ENCODE measurements at regions not wholly inside any gene's neighbourhood (a gene's known extent, or its start where the extent isn't known, plus 50 kb on each side); places are given as distances from the start of the nearest gene placed in this dataset.
"Not testable (repeated sequence)": the region's sequence is repeated elsewhere in the genome, so short reads cannot be mapped to it uniquely, and the experiment has no call there.

DNA sequence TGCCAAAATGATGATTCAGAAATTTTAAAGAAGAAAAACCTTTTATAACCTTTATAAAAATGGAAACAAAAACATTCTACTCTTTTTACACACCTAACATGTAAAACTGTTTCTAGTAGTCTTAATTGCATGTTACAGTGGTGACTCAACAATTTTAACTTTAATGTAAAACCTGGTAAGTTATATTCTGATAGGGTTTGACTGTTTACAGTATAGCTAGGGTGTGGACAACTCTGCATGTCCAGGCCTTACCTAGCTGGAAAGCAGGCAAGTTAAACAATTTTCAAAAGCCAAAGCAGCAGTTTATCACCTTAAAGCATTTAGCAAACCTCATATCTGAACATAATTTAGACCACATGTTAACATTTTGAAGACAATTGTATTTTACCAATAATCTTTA lies 328.5 kb downstream of the NEK10 start:
- Histone ChIP-seq H3K4me2 (ENCODE audit: low read length) (no peak overlapping the region), H3K4me1 (ENCODE audit: control insufficient read depth, insufficient read depth, low read length) (no peaks in the 10 kb centered on the region), H3K9me3 (replicated peaks; ENCODE audit: low read length) (no peaks in the 10 kb centered on the region), H3K27me3 (ENCODE audit: control insufficient read depth, insufficient read depth, low read length) (no peaks in the 10 kb centered on the region), H3K36me3 (ENCODE audit: insufficient read depth, low read length) (no peaks in the 10 kb centered on the region), H3K4me3 (ENCODE audit: low read length) (no peak overlapping the region), H3K9ac (ENCODE audit: low read depth, low read length) (no peak overlapping the region)

DNA sequence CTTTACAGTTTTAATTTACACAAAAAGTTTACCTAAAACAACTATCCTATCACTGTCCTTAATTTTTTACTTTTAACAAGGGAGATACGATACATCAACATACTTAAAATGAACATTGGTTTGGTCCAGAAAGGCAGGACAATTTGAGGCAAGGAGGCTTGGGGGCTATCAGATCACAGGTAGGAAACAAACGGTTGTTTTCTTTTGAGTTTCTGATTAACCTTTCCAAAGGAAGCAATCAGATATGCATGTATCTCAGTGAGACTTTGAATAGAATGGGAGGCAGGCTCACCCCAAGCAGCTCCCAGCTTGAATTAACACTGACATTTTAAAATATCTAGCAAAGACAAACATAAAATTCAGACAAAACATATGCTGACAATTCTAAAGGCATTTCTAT lies 326.6 kb downstream of the NEK10 start:
- not testable (repeated sequence) for H3K4me3 ChIP-seq (ENCODE audit: low read length); H3K4me1 ChIP-seq (ENCODE audit: control insufficient read depth, insufficient read depth, low read length); H3K4me2 ChIP-seq (ENCODE audit: low read length); H3K9ac ChIP-seq (ENCODE audit: low read depth, low read length); H3K36me3 ChIP-seq (ENCODE audit: insufficient read depth, low read length); H3K9me3 ChIP-seq (replicated peaks; ENCODE audit: low read length); H3K27me3 ChIP-seq (ENCODE audit: control insufficient read depth, insufficient read depth, low read length)

DNA sequence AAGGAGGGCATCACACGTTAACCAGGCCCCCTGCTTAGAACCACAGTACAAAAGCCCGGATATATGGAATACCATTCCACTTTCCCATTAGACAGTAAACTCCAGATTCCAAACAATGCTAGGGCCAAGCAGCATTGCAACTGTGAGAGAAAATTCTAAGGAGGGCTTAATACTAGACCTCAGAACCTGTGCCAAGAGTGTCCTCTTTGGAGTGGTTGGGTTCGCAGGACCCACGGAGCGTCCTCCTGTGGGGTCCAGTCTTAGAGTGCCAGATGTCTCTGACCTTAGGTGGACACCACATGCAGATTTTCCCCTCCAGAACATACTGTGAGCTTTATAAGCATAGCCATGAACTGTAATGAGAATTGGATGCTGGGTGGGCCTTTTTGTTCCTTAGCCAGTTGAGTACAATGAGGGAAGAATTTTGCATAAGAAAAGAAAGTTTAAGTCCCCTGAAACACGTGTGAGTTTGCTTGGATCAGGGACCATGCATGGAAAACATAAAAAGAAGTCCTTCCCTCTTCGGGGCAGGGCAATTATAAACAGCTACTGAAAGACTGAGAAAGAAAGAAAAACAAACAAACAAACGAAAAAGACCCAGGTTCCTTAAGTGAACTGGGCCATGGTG lies 325.7 kb downstream of the NEK10 start:
- Histone ChIP-seq H3K36me3 (ENCODE audit: insufficient read depth, low read length) (no peaks in the 10 kb centered on the region), H3K4me1 (ENCODE audit: control insufficient read depth, insufficient read depth, low read length) (no peaks in the 10 kb centered on the region), H3K4me3 (ENCODE audit: low read length) (no peak overlapping the region), H3K4me2 (ENCODE audit: low read length) (no peak overlapping the region), H3K9me3 (replicated peaks; ENCODE audit: low read length) (no peaks in the 10 kb centered on the region), H3K27me3 (ENCODE audit: control insufficient read depth, insufficient read depth, low read length) (no peaks in the 10 kb centered on the region), H3K9ac (ENCODE audit: low read depth, low read length) (no peak overlapping the region)

DNA sequence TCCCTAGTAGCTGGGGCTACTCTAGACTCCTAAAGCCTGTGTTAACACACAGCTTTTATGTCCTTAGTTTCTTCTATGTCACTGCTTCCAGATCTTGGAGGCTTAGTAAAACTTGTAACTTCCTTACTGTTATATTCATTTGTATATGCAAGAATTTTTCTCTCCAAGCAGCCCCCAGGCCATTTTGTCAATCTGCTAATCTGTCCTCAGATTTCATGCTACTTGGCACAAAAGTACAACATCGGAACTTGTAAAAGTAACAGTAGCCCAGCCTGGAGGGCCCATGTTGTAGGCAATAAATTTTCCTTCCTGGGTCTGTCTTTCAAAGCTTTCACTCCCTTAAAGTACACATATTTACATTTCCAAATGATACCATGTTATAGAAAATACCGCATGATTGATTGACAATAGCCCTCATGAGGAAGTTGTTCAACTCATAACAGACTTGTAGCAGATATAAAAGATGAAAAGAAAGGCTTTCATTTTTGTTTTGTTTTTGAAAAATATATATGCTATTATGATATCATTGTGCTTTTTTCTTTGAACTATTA lies 324.2 kb downstream of the NEK10 start:
- Histone ChIP-seq H3K36me3 (ENCODE audit: insufficient read depth, low read length) (no peaks in the 10 kb centered on the region), H3K27me3 (ENCODE audit: control insufficient read depth, insufficient read depth, low read length) (no peaks in the 10 kb centered on the region), H3K4me2 (ENCODE audit: low read length) (no peak overlapping the region), H3K4me1 (ENCODE audit: control insufficient read depth, insufficient read depth, low read length) (no peaks in the 10 kb centered on the region), H3K9ac (ENCODE audit: low read depth, low read length) (no peak overlapping the region), H3K9me3 (replicated peaks; ENCODE audit: low read length) (no peaks in the 10 kb centered on the region), H3K4me3 (ENCODE audit: low read length) (no peak overlapping the region)

DNA sequence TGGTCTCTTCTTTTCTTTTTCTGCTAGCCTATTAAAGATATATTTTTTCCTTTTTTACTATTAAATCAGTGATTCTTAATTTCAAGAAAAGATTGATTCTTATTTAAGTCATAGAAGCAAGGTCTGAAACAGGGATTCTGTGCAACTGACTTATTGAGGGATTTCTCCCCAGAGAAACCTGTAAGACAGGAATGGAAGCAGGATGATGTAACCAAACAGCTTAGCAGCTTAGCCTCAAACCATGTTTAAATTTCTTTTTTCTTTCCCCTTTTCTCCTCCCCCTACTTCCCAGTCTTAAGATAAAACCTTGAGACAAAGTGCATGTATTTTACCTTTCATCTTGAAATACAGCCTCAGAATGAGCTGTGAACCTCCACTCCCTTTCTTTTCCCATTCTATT lies 322.8 kb downstream of the NEK10 start:
- Histone ChIP-seq H3K4me3 (ENCODE audit: low read length) (no peak overlapping the region), H3K4me2 (ENCODE audit: low read length) (no peak overlapping the region), H3K9ac (ENCODE audit: low read depth, low read length) (no peak overlapping the region), H3K4me1 (ENCODE audit: control insufficient read depth, insufficient read depth, low read length) (no peaks in the 10 kb centered on the region), H3K36me3 (ENCODE audit: insufficient read depth, low read length) (no peaks in the 10 kb centered on the region), H3K9me3 (replicated peaks; ENCODE audit: low read length) (no peaks in the 10 kb centered on the region), H3K27me3 (ENCODE audit: control insufficient read depth, insufficient read depth, low read length) (no peaks in the 10 kb centered on the region)

DNA sequence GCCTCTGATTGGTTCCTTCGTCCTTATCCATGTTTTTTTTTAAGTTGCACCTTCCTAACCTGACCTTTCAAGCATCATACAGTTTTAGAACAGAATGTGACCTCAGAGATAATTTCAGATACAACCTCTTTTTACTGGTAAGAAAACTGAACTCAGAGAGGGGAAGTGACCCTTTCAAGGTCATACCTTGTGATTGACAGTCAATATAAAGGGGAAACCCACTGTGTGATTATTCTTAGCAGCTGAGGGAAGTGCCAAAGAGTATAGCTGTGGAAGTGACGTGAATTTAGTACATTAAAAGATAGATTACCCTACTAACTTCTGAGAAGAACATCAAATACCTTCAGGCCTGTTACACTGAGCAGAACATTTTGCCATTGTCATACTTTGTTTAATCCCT lies 319.4 kb downstream of the NEK10 start:
- Histone ChIP-seq H3K27me3 (ENCODE audit: control insufficient read depth, insufficient read depth, low read length) (no peaks in the 10 kb centered on the region), H3K9me3 (replicated peaks; ENCODE audit: low read length) (no peaks in the 10 kb centered on the region), H3K36me3 (ENCODE audit: insufficient read depth, low read length) (no peaks in the 10 kb centered on the region), H3K9ac (ENCODE audit: low read depth, low read length) (no peak overlapping the region), H3K4me1 (ENCODE audit: control insufficient read depth, insufficient read depth, low read length) (no peaks in the 10 kb centered on the region), H3K4me3 (ENCODE audit: low read length) (no peak overlapping the region), H3K4me2 (ENCODE audit: low read length) (no peak overlapping the region)

DNA sequence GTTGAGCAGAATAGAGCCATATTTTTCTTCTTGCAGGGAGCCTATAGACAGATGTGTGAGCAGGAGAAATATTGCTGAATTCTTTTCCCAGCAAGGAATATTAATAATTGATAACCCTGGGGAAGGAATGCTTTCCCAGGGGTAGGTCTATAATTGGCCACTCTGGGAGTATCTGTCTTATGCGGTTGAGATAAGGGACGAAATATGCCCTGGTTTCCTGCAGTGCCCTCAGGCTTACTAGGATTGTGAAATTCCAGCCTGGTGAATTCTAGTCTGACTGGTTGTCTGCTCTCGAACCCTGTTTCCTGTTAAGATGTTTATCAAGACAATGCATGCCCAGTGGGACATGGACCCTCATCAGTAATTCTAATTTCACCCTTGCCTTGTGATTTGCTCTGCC lies 317.7 kb downstream of the NEK10 start:
- not testable (repeated sequence) for H3K4me1 ChIP-seq (ENCODE audit: control insufficient read depth, insufficient read depth, low read length); H3K27me3 ChIP-seq (ENCODE audit: control insufficient read depth, insufficient read depth, low read length); H3K36me3 ChIP-seq (ENCODE audit: insufficient read depth, low read length); H3K4me2 ChIP-seq (ENCODE audit: low read length); H3K9me3 ChIP-seq (replicated peaks; ENCODE audit: low read length); H3K9ac ChIP-seq (ENCODE audit: low read depth, low read length); H3K4me3 ChIP-seq (ENCODE audit: low read length)

DNA sequence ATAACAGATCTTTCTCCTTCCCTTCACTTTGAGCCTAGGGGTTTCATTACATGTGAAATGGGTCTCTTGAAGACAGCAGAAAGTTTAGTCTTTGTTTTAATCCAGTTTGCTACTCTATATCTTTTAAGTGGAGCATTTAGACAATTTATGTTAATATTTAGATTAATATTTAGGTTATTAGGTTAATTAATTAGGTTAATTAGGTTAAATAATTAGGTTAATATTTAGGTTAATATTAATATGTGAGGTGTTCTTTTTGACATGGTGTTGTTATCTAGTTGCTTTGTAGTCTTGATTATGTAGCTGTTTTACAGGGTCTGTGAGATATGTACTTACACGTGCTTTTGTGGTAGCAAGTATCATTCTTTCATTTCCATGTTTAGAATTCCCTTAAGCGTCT lies 312.9 kb downstream of the NEK10 start:
- Histone ChIP-seq H3K27me3 (ENCODE audit: control insufficient read depth, insufficient read depth, low read length) (no peaks in the 10 kb centered on the region), H3K36me3 (ENCODE audit: insufficient read depth, low read length) (no peaks in the 10 kb centered on the region), H3K4me1 (ENCODE audit: control insufficient read depth, insufficient read depth, low read length) (no peaks in the 10 kb centered on the region), H3K4me3 (ENCODE audit: low read length) (no peak overlapping the region), H3K9ac (ENCODE audit: low read depth, low read length) (no peak overlapping the region), H3K4me2 (ENCODE audit: low read length) (no peak overlapping the region), H3K9me3 (replicated peaks; ENCODE audit: low read length) (no peaks in the 10 kb centered on the region)

DNA sequence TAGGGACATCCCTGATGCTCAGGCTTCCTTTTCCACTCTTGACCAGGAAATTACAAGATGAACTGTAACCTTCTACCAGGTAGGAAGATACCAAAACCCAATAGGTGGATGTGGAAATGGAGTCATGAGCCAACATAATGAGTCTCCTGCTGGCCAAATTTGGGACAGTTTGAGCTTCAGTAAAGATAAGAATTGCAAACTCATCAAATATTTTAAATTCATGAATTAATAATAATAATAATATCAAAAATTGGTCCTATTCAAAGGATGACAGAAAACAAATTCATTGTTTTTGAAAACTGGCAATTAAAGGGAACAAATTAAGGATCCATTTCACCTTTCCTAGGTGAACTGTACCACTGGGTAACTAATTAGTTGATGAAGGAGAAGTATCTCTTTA lies 309.7 kb downstream of the NEK10 start:
- Histone ChIP-seq H3K9me3 (replicated peaks; ENCODE audit: low read length) (no peaks in the 10 kb centered on the region), H3K4me1 (ENCODE audit: control insufficient read depth, insufficient read depth, low read length) (no peaks in the 10 kb centered on the region), H3K9ac (ENCODE audit: low read depth, low read length) (no peak overlapping the region), H3K27me3 (ENCODE audit: control insufficient read depth, insufficient read depth, low read length) (no peaks in the 10 kb centered on the region), H3K4me2 (ENCODE audit: low read length) (no peak overlapping the region), H3K4me3 (ENCODE audit: low read length) (no peak overlapping the region), H3K36me3 (ENCODE audit: insufficient read depth, low read length) (no peaks in the 10 kb centered on the region)
